H1 (cell line): ENCODE measurements at regions not wholly inside any gene's neighbourhood (a gene's known extent, or its start where the extent isn't known, plus 50 kb on each side); places are given as distances from the start of the nearest gene placed in this dataset.

Experiments used
- CBX8 ChIP-seq: fragments of 300-800, 300-1000 bp; sonication (generic); IDR thresholded peaks from 2 replicates; pipeline ENCODE4 v1.7.1; 2016; ENCODE audit warnings: low read depth, low read length, borderline replicate concordance
- RAD21 ChIP-seq, 2 experiments: IDR thresholded peaks in 1 of 2; conservative IDR thresholded peaks in 1 of 2; 2 replicates each; pipeline ENCODE4 v1.6.1; 2011; ENCODE audit warnings: low read depth in 2 of 2, low read length in 2 of 2, improper control_type of control experiment in 1 of 2, inconsistent platforms in 1 of 2, mild to moderate bottlenecking in 1 of 2, moderate library complexity in 1 of 2
- RXRA ChIP-seq: IDR thresholded peaks from 2 replicates; pipeline ENCODE4 v1.6.1; 2011; ENCODE audit warnings: low read depth, mild to moderate bottlenecking, low read length, moderate library complexity; ENCODE audit not compliant: insufficient read depth

GRCh38 chr6:3617192-3617631 is 134.3 kb downstream of the PXDC1 start (continued):
- TF ChIP-seq RAD21 (IDR thresholded peaks at IDR 0.05 in 1 of 2, conservative IDR thresholded peaks at IDR 0.05 in 1 of 2; ENCODE audit: low read depth in 2 of 2, low read length in 2 of 2), result no peak
- no peak for TF ChIP-seq RXRA
- TF ChIP-seq CBX8, result no peak
